NB4 (cell line): ENCODE measurements at regions not wholly inside any gene's neighbourhood (a gene's known extent, or its start where the extent isn't known, plus 50 kb on each side); places are given as distances from the start of the nearest gene placed in this dataset.

ENCODE experiments used
- MAX ChIP-seq: IDR thresholded peaks from 2 replicates; pipeline ENCODE4 v1.6.1; 2011; ENCODE audit warnings: low read depth, low read length
- MYC ChIP-seq: IDR thresholded peaks from 2 replicates; pipeline ENCODE4 v1.6.1; 2011; ENCODE audit warnings: low read depth, low read length
- POLR2A ChIP-seq: IDR thresholded peaks from 2 replicates; pipeline ENCODE4 v1.6.1; 2011; ENCODE audit warnings: mild to moderate bottlenecking; ENCODE audit not compliant: insufficient read length; ENCODE audit errors: extremely low read depth
- TF ChIP-seq, protein P1 (sequence below): IDR thresholded peaks from one replicate; pipeline ENCODE4 v1.5.1; 2012; ENCODE audit warnings: low read depth, low read length

DNA sequence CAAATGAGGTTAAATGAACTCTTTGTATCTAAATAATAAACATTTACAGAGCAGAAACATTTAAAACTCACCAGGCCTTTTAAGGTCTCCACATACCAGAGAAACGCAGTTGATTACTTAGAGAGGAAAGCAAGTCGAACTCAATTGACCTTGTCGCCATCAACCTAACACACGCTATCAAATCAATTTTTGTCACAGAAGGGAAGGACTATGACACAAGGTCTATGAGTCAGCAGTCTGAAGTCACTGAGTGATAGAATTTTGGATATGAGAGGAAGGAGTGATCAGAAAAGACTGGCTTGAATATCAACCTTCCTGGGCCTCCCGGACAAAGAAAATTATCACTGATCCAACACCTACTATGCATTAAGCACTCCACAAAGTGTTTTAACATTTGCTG lies 514.4 kb upstream of the ZNF385D start:
- no peak for TF ChIP-seq POLR2A
- TF ChIP-seq, protein P1, sequence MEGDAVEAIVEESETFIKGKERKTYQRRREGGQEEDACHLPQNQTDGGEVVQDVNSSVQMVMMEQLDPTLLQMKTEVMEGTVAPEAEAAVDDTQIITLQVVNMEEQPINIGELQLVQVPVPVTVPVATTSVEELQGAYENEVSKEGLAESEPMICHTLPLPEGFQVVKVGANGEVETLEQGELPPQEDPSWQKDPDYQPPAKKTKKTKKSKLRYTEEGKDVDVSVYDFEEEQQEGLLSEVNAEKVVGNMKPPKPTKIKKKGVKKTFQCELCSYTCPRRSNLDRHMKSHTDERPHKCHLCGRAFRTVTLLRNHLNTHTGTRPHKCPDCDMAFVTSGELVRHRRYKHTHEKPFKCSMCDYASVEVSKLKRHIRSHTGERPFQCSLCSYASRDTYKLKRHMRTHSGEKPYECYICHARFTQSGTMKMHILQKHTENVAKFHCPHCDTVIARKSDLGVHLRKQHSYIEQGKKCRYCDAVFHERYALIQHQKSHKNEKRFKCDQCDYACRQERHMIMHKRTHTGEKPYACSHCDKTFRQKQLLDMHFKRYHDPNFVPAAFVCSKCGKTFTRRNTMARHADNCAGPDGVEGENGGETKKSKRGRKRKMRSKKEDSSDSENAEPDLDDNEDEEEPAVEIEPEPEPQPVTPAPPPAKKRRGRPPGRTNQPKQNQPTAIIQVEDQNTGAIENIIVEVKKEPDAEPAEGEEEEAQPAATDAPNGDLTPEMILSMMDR: no peak
- no peak for TF ChIP-seq MAX
- no peak for TF ChIP-seq MYC
